ENCODE measurements at regions not wholly inside any gene's neighbourhood (a gene's known extent, or its start where the extent isn't known, plus 50 kb on each side); places are given as distances from the start of the nearest gene placed in this dataset.

GRCh38 chr6:66068907-66069306, 361.9 kb upstream of the EYS start:
- DNase-seq = no peak
- Histone ChIP-seq H3K9me3 (replicated peaks in 1 of 3) (no peaks in the 10 kb centered on the region), H3K4me3 (no peak overlapping the region), H3K27me3 (no peaks in the 10 kb centered on the region), H3K36me3 (replicated peaks in 1 of 2) (no peaks in the 10 kb centered on the region), H3K4me1 (replicated peaks in 1 of 2) (no peaks in the 10 kb centered on the region), H3K27ac (no peak overlapping the region)
- intact Hi-C loops (cut with DNase I) = no loop called here
- TF ChIP-seq, protein P1, sequence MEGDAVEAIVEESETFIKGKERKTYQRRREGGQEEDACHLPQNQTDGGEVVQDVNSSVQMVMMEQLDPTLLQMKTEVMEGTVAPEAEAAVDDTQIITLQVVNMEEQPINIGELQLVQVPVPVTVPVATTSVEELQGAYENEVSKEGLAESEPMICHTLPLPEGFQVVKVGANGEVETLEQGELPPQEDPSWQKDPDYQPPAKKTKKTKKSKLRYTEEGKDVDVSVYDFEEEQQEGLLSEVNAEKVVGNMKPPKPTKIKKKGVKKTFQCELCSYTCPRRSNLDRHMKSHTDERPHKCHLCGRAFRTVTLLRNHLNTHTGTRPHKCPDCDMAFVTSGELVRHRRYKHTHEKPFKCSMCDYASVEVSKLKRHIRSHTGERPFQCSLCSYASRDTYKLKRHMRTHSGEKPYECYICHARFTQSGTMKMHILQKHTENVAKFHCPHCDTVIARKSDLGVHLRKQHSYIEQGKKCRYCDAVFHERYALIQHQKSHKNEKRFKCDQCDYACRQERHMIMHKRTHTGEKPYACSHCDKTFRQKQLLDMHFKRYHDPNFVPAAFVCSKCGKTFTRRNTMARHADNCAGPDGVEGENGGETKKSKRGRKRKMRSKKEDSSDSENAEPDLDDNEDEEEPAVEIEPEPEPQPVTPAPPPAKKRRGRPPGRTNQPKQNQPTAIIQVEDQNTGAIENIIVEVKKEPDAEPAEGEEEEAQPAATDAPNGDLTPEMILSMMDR (IDR thresholded peaks at IDR 0.05) = no peak
- no peak for TF ChIP-seq POLR2A (IDR thresholded peaks at IDR 0.05)

DNA sequence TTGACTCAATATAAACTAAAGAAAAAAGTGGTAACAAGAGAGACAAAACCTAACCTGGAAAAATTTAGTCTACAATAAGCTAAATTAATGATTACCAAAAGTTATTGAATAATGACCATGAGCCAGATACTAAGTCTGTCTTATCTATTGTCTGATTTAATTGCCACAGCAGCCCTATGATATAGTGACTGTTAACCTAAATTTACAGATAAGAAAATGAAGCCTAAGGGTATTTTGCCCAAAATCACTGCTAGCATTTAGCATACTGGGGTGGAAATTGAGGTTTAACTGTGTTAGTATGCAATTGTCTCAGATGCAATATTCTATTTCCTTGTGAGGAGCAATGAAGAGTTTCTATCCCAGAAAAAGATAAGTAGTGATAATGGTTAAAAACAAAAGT, 361.0 kb upstream of the EYS start:
- Histone ChIP-seq H3K9me3 (replicated peaks in 1 of 3) (no peaks in the 10 kb centered on the region), H3K27me3 (no peaks in the 10 kb centered on the region), H3K4me1 (replicated peaks in 1 of 2) (no peaks in the 10 kb centered on the region), H3K4me3 (no peak overlapping the region), H3K27ac (no peak overlapping the region), H3K36me3 (replicated peaks in 1 of 2) (no peaks in the 10 kb centered on the region)
- DNase-seq = no peak
- TF ChIP-seq, protein P1 (IDR thresholded peaks at IDR 0.05) = no peak
- TF ChIP-seq POLR2A (IDR thresholded peaks at IDR 0.05) = no peak
- intact Hi-C loops (cut with DNase I) = no loop called here

- TF ChIP-seq, protein P1 (IDR thresholded peaks at IDR 0.05) = no peak
- no peak for TF ChIP-seq POLR2A (IDR thresholded peaks at IDR 0.05)
- intact Hi-C loops (cut with DNase I) = no loop called here
- H3K9me3 ChIP-seq (replicated peaks in 1 of 3) = no peaks in the 10 kb centered on the region
- H3K27me3 ChIP-seq = no peaks in the 10 kb centered on the region
- no peak overlapping the region for H3K4me3 ChIP-seq
- no peak overlapping the region for H3K27ac ChIP-seq
- no peaks in the 10 kb centered on the region for H3K36me3 ChIP-seq (replicated peaks in 1 of 2)
- 82 to 93% (median 88%) methylated on average over 1 of the region's 1 CpG for WGBS, 4 donors
- no peak for DNase-seq
- H3K4me1 ChIP-seq (replicated peaks in 1 of 2) = no peaks in the 10 kb centered on the region
Measured at GRCh38 chr6:66065313-66065712, 358.3 kb upstream of the EYS start.

GRCh38 chr6:66057034-66057433, 350.0 kb upstream of the EYS start:
- intact Hi-C loops (cut with DNase I) = no loop called here

More at GRCh38 chr6:66057034-66057433, 350.0 kb upstream of the EYS start:
- Histone ChIP-seq H3K9me3 (replicated peaks in 1 of 3) (no peaks in the 10 kb centered on the region), H3K4me3 (no peak overlapping the region), H3K4me1 (replicated peaks in 1 of 2) (no peaks in the 10 kb centered on the region), H3K36me3 (replicated peaks in 1 of 2) (no peaks in the 10 kb centered on the region), H3K27ac (no peak overlapping the region), H3K27me3 (no peaks in the 10 kb centered on the region)
- DNase-seq = no peak
- TF ChIP-seq POLR2A (IDR thresholded peaks at IDR 0.05) = no peak
- TF ChIP-seq, protein P1 (IDR thresholded peaks at IDR 0.05) = no peak
- 72 to 89% (median 83%) methylated on average over 1 of the region's 1 CpG for WGBS, 4 donors
